Astrocyte of the spinal cord (primary cell): ENCODE measurements at regions not wholly inside any gene's neighbourhood (a gene's known extent, or its start where the extent isn't known, plus 50 kb on each side); places are given as distances from the start of the nearest gene placed in this dataset.

Experiments
- DNase-seq: peaks from one replicate; pipeline ENCODE4 v3.0.0; 2011; ENCODE audit warnings: low read depth, low spot score
- H3K4me3 ChIP-seq: 2 replicates; pipeline ENCODE4 v1.5.1; 2011; ENCODE audit warnings: low read depth, mild to moderate bottlenecking, low read length, moderate library complexity
- in situ Hi-C: cut with HindIII; loops from 2 replicates; pipeline ENCODE4 v1.10.0; 2017; ENCODE audit warnings: low sequenced_read_pairs
- TF ChIP-seq, protein P1 (sequence below): IDR thresholded peaks from 2 replicates; pipeline ENCODE4 v1.5.1; 2012; ENCODE audit warnings: low read depth, mild to moderate bottlenecking, low read length, inconsistent platforms

GRCh38 chr22:48635816-48636215 is 1191.9 kb downstream of the BRD1 start:
- H3K4me3 ChIP-seq = no peak overlapping the region
- TF ChIP-seq, protein P1, sequence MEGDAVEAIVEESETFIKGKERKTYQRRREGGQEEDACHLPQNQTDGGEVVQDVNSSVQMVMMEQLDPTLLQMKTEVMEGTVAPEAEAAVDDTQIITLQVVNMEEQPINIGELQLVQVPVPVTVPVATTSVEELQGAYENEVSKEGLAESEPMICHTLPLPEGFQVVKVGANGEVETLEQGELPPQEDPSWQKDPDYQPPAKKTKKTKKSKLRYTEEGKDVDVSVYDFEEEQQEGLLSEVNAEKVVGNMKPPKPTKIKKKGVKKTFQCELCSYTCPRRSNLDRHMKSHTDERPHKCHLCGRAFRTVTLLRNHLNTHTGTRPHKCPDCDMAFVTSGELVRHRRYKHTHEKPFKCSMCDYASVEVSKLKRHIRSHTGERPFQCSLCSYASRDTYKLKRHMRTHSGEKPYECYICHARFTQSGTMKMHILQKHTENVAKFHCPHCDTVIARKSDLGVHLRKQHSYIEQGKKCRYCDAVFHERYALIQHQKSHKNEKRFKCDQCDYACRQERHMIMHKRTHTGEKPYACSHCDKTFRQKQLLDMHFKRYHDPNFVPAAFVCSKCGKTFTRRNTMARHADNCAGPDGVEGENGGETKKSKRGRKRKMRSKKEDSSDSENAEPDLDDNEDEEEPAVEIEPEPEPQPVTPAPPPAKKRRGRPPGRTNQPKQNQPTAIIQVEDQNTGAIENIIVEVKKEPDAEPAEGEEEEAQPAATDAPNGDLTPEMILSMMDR = no peak
- no peak for DNase-seq
- in situ Hi-C loops = no loop called here

- in situ Hi-C loops = no loop called here
- DNase-seq = no peak
- no peak overlapping the region for H3K4me3 ChIP-seq
- TF ChIP-seq, protein P1 = no peak
Measured at GRCh38 chr22:48635031-48635430, 1192.6 kb downstream of the BRD1 start.

GRCh38 chr22:48633996-48634836 is 1193.5 kb downstream of the BRD1 start:
- in situ Hi-C loops = no loop called here
- TF ChIP-seq, protein P1 = no peak
- no peak for DNase-seq
- no peak overlapping the region for H3K4me3 ChIP-seq

- H3K4me3 ChIP-seq = no peak overlapping the region
- in situ Hi-C loops = no loop called here
- DNase-seq = no peak
- TF ChIP-seq, protein P1 = no peak
Measured at GRCh38 chr22:48632646-48633246, 1194.9 kb downstream of the BRD1 start.

GRCh38 chr22:48631288-48631863 is 1196.3 kb downstream of the BRD1 start:
- in situ Hi-C loops = no loop called here
- H3K4me3 ChIP-seq = no peak overlapping the region
- DNase-seq = no peak
- TF ChIP-seq, protein P1 = no peak

DNA sequence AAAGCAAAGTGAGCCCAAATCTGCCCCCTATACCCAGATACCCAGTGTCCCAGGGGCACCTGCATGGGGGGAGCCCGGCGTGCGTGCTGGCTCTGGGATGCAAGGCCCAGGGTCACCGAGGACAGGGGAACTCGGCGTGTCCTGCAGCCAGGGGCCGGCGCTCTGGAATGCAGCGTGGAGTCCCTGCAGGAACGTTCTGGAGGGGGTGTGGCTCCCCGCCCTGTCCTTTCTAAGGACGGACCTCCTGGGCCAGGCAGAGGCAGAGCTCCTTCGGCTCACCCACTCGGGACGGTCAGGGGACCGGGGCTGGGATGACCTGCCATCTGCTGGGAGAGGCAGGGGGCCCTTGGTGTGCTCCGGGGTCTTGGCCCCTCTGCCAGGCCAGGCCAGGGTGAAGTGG is 1196.8 kb downstream of the BRD1 start:
- in situ Hi-C loops = no loop called here
- no peak for DNase-seq
- TF ChIP-seq, protein P1 = no peak
- H3K4me3 ChIP-seq = no peak overlapping the region
